SU-DHL-6 (cell line): ENCODE measurements at regions not wholly inside any gene's neighbourhood (a gene's known extent, or its start where the extent isn't known, plus 50 kb on each side); places are given as distances from the start of the nearest gene placed in this dataset.

Source experiments
- H2AFZ ChIP-seq: fragments of 200-600 bp; sonication (generic); 2 replicates; pipeline ENCODE4 v1.6.1; 2014; ENCODE audit warnings: low read depth, mild to moderate bottlenecking, moderate library complexity, mixed read lengths, antibody characterized with exemption, low read length; ENCODE audit not compliant: severe bottlenecking
- H3F3A ChIP-seq: fragments of 200-600 bp; shearing (Covaris generic); 2 replicates; pipeline ENCODE4 v1.6.0; 2016; ENCODE audit warnings: antibody characterized with exemption, mild to moderate bottlenecking; ENCODE audit not compliant: insufficient read depth
- H3K27ac ChIP-seq: fragments of 200-600 bp; sonication (generic); 2 replicates; pipeline ENCODE4 v1.5.1; 2016; ENCODE audit warnings: low read depth, mild to moderate bottlenecking, low read length, moderate library complexity, mixed read lengths
- H3K27me3 ChIP-seq: fragments of 200-600 bp; sonication (generic), shearing (Covaris generic); 2 replicates; pipeline ENCODE4 v1.6.0; 2014; ENCODE audit warnings: mild to moderate bottlenecking, low read length
- H3K36me3 ChIP-seq: fragments of 200-600 bp; sonication (generic); 2 replicates; pipeline ENCODE4 v1.6.1; 2014; ENCODE audit warnings: mild to moderate bottlenecking, low read length, mixed read lengths
- H3K4me2 ChIP-seq: fragments of 300-600, 200-600 bp; shearing (Covaris generic), sonication (generic); 2 replicates; pipeline ENCODE4 v1.6.0; 2014; ENCODE audit warnings: low read length, low read depth, mild to moderate bottlenecking; ENCODE audit not compliant: poor library complexity, severe bottlenecking
- H3K4me3 ChIP-seq: fragments of 200-600 bp; sonication (generic); 2 replicates; pipeline ENCODE4 v1.5.1; 2014; ENCODE audit warnings: antibody characterized with exemption, low read length, mild to moderate bottlenecking, mixed read lengths; ENCODE audit not compliant: insufficient read depth, poor library complexity, severe bottlenecking
- H3K79me2 ChIP-seq: fragments of 200-600 bp; sonication (generic); 2 replicates; pipeline ENCODE4 v1.6.1; 2014; ENCODE audit warnings: mild to moderate bottlenecking, low read length, moderate library complexity; ENCODE audit not compliant: insufficient read depth
- H3K9ac ChIP-seq: fragments of 200-600 bp; sonication (generic); 2 replicates; pipeline ENCODE4 v1.7.0; 2014; ENCODE audit warnings: mild to moderate bottlenecking, low read length
- H3K9me2 ChIP-seq: fragments of 200-600 bp; sonication (generic); replicated peaks from 2 replicates; pipeline ENCODE4 v1.6.1; 2014; ENCODE audit warnings: low read length; ENCODE audit not compliant: insufficient read depth
- H3K9me3 ChIP-seq: fragments of 200-600 bp; sonication (generic); 2 replicates; pipeline ENCODE4 v1.6.1; 2014; ENCODE audit warnings: low read length, mixed read lengths; ENCODE audit not compliant: insufficient read depth
- H4K20me1 ChIP-seq: fragments of 200-600 bp; sonication (generic); 2 replicates; pipeline ENCODE4 v1.6.1; 2014; ENCODE audit warnings: low read depth, mild to moderate bottlenecking, antibody characterized with exemption, low read length, moderate library complexity, mixed read lengths
- EZH2phosphoT487 ChIP-seq: fragments of 200-600 bp; sonication (generic), shearing (Covaris generic); conservative IDR thresholded peaks from 2 replicates; pipeline ENCODE4 v1.6.1; 2018; ENCODE audit warnings: mild to moderate bottlenecking, antibody characterized with exemption, low read length, moderate library complexity, mixed read lengths
- TF ChIP-seq, protein P1 (sequence below): fragments of 200-600 bp; sonication (generic); IDR thresholded peaks from one replicate; pipeline ENCODE4 v1.5.1; 2017; ENCODE audit warnings: antibody characterized with exemption, mild to moderate bottlenecking, low read length, moderate library complexity; ENCODE audit not compliant: insufficient read depth, poor library complexity, severe bottlenecking

DNA sequence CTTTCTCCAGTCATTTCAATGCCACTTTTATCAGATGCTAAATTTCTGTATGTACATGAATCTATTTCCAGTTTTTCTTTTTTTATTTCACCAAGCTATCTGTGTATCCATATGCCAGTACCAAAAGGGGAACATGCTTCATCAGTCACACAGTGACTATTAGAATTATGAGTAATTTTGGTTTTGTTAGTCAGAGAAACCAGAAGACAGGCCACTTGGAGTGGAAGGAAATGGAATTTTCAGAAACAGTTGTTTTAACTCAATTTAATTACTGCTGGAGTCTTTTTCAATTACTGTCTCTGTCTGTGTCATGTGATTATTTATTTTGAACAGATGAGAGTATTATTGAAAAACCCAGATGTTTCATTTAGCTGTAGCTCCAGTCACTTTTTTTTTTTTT, 84.6 kb upstream of the ANO3 start:
- no peaks in the 10 kb centered on the region for H3K9me2 ChIP-seq
- H3K4me2 ChIP-seq, result no peak overlapping the region
- H3K4me3 ChIP-seq, result no peak overlapping the region
- H3K27ac ChIP-seq, result no peak overlapping the region
- H2AFZ ChIP-seq, result no peak overlapping the region
- no peaks in the 10 kb centered on the region for H3F3A ChIP-seq
- H3K79me2 ChIP-seq, result no peaks in the 10 kb centered on the region
- no peaks in the 10 kb centered on the region for H4K20me1 ChIP-seq
- H3K9ac ChIP-seq, result no peak overlapping the region
- no peak for TF ChIP-seq EZH2phosphoT487
- TF ChIP-seq, protein P1, sequence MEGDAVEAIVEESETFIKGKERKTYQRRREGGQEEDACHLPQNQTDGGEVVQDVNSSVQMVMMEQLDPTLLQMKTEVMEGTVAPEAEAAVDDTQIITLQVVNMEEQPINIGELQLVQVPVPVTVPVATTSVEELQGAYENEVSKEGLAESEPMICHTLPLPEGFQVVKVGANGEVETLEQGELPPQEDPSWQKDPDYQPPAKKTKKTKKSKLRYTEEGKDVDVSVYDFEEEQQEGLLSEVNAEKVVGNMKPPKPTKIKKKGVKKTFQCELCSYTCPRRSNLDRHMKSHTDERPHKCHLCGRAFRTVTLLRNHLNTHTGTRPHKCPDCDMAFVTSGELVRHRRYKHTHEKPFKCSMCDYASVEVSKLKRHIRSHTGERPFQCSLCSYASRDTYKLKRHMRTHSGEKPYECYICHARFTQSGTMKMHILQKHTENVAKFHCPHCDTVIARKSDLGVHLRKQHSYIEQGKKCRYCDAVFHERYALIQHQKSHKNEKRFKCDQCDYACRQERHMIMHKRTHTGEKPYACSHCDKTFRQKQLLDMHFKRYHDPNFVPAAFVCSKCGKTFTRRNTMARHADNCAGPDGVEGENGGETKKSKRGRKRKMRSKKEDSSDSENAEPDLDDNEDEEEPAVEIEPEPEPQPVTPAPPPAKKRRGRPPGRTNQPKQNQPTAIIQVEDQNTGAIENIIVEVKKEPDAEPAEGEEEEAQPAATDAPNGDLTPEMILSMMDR, result no peak
- no peaks in the 10 kb centered on the region for H3K9me3 ChIP-seq
- no peaks in the 10 kb centered on the region for H3K36me3 ChIP-seq
- no peaks in the 10 kb centered on the region for H3K27me3 ChIP-seq

DNA sequence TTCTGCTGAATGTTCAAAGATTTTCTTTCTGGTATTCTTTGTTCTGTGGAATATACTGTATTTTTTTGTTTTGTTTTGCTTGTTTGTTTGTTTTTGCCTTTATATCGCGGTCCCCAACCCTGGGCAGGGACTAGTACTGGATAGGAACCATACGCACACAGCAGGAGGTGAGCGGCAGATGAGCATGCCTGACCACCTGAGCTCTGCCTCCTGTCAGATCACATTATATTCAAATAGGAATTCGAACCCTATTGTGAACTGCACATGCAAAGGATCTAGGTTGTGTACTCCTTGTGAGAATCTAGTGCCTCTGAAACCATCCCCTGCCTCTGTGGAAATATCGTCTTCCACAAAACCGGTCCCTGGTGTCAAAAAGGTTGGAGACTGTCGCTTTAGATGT, 83.3 kb upstream of the ANO3 start:
- H3K4me3 ChIP-seq, result no peak overlapping the region
- H3K36me3 ChIP-seq, result no peaks in the 10 kb centered on the region
- TF ChIP-seq, protein P1, result no peak
- TF ChIP-seq EZH2phosphoT487, result no peak

DNA sequence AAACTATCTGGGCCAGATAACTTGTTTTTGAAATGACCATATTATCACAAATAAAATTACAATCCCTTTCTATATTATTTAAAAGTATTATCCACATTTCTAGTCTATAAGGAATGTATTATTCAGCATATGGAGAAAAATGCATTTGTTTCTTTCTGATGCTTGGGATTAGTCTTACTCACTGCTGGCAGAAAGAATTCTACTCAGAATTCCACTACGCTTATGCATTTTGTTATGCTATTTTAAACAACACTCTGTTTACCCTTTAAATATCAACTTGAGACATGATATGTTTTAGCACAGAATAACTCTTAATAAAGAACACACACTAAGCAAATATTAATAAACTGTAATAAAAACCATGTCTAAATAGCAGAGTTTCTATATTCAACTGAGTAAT, 77.6 kb upstream of the ANO3 start:
- Histone ChIP-seq H3K9me3 (no peaks in the 10 kb centered on the region), H2AFZ (no peak overlapping the region), H3K27ac (no peak overlapping the region), H3K4me2 (no peak overlapping the region), H3K27me3 (no peaks in the 10 kb centered on the region), H3F3A (no peaks in the 10 kb centered on the region), H3K9me2 (no peaks in the 10 kb centered on the region), H3K79me2 (no peaks in the 10 kb centered on the region), H3K4me3 (no peak overlapping the region), H3K9ac (no peak overlapping the region), H3K36me3 (no peaks in the 10 kb centered on the region), H4K20me1 (no peaks in the 10 kb centered on the region)
- TF ChIP-seq EZH2phosphoT487, result no peak
- TF ChIP-seq, protein P1, result no peak

More for the DNA sequence above, 83.3 kb upstream of the ANO3 start:
- Histone ChIP-seq H3K9me3 (no peaks in the 10 kb centered on the region), H3K4me2 (no peak overlapping the region), H4K20me1 (no peaks in the 10 kb centered on the region), H3K27ac (no peak overlapping the region), H2AFZ (no peak overlapping the region), H3K9me2 (no peaks in the 10 kb centered on the region), H3K79me2 (no peaks in the 10 kb centered on the region), H3K9ac (no peak overlapping the region), H3K27me3 (no peaks in the 10 kb centered on the region), H3F3A (no peaks in the 10 kb centered on the region)
